ENCODE measurements at regions not wholly inside any gene's neighbourhood (a gene's known extent, or its start where the extent isn't known, plus 50 kb on each side); places are given as distances from the start of the nearest gene placed in this dataset.

DNA sequence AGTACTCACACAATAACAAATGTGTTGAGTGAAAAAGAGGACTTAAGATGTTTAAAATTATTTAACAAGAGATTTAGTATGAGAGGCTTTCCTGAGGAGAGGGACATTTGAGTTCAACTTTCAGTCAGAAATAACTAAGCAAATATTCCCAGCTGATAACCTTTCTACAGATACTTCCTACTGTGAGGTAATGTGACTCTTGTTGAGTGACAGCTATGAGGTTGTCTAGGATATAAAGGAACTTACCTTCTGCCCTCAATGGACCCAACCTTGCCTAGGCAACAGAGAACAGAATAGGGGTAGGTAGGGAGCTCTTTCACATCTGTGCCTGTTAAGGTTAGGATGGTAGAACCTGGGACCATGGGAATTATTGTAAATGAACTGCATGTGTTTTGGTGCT, 54.7 kb downstream of the GLUD2 start:
- H3K4me1 ChIP-seq, result no peaks in the 10 kb centered on the region
- intact Hi-C loops (cut with DNase I; ENCODE audit: low total_unique reads), result no loop called here
- TF ChIP-seq, protein P1, sequence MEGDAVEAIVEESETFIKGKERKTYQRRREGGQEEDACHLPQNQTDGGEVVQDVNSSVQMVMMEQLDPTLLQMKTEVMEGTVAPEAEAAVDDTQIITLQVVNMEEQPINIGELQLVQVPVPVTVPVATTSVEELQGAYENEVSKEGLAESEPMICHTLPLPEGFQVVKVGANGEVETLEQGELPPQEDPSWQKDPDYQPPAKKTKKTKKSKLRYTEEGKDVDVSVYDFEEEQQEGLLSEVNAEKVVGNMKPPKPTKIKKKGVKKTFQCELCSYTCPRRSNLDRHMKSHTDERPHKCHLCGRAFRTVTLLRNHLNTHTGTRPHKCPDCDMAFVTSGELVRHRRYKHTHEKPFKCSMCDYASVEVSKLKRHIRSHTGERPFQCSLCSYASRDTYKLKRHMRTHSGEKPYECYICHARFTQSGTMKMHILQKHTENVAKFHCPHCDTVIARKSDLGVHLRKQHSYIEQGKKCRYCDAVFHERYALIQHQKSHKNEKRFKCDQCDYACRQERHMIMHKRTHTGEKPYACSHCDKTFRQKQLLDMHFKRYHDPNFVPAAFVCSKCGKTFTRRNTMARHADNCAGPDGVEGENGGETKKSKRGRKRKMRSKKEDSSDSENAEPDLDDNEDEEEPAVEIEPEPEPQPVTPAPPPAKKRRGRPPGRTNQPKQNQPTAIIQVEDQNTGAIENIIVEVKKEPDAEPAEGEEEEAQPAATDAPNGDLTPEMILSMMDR (IDR thresholded peaks at IDR 0.05), result no peak
- no peak for TF ChIP-seq POLR2A (IDR thresholded peaks at IDR 0.05)
- H3K27me3 ChIP-seq, result no peaks in the 10 kb centered on the region
- DNase-seq, result no peak
- no peak overlapping the region for H3K4me3 ChIP-seq
- H3K36me3 ChIP-seq, result no peaks in the 10 kb centered on the region
- no peak overlapping the region for H3K27ac ChIP-seq
- H3K9me3 ChIP-seq, result no peaks in the 10 kb centered on the region

GRCh38 chrX:121103381-121103780, 56.0 kb downstream of the GLUD2 start:
- DNase-seq, result no peak
- H3K27me3 ChIP-seq, result no peaks in the 10 kb centered on the region
- H3K4me3 ChIP-seq, result no peak overlapping the region
- no peak for TF ChIP-seq POLR2A (IDR thresholded peaks at IDR 0.05)
- TF ChIP-seq, protein P1 (IDR thresholded peaks at IDR 0.05), result no peak
- intact Hi-C loops (cut with DNase I; ENCODE audit: low total_unique reads), result no loop called here
- H3K9me3 ChIP-seq, result no peaks in the 10 kb centered on the region
- H3K4me1 ChIP-seq, result no peaks in the 10 kb centered on the region
- H3K27ac ChIP-seq, result no peak overlapping the region
- H3K36me3 ChIP-seq, result no peaks in the 10 kb centered on the region

GRCh38 chrX:121106484-121107235, 59.2 kb downstream of the GLUD2 start:
- TF ChIP-seq, protein P1 (IDR thresholded peaks at IDR 0.05), result no peak
- TF ChIP-seq POLR2A (IDR thresholded peaks at IDR 0.05), result no peak
- DNase-seq, result no peak

GRCh38 chrX:121109986-121110385, 62.6 kb downstream of the GLUD2 start:
- intact Hi-C loops (cut with DNase I; ENCODE audit: low total_unique reads), result no loop called here
- H3K9me3 ChIP-seq, result no peaks in the 10 kb centered on the region
- H3K4me1 ChIP-seq, result no peaks in the 10 kb centered on the region

More at GRCh38 chrX:121106484-121107235, 59.2 kb downstream of the GLUD2 start:
- intact Hi-C loops (cut with DNase I; ENCODE audit: low total_unique reads), result no loop called here
- no peak overlapping the region for H3K27ac ChIP-seq
- no peaks in the 10 kb centered on the region for H3K9me3 ChIP-seq
- H3K4me1 ChIP-seq, result no peaks in the 10 kb centered on the region
- no peaks in the 10 kb centered on the region for H3K27me3 ChIP-seq
- no peak overlapping the region for H3K4me3 ChIP-seq
- no peaks in the 10 kb centered on the region for H3K36me3 ChIP-seq

DNA sequence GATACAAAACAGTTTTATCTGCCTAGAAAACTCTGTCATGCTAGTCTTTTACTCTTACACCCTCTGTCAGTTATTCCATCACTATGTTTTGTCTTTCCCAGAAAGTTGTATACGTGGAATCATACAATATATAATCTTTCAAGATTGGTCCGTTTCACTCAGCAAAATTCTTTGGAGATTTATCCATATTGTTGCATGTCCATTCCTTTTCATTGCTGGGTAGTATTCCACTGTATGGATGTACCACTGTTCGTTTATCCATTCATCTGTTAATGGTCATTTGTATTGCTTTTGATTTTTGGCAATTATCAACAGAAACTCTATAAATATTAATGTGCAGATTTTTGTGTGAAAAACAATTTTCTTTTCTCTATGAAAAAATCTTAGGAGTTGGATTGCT, 63.1 kb downstream of the GLUD2 start:
- Histone ChIP-seq H3K36me3 (no peaks in the 10 kb centered on the region), H3K9me3 (no peaks in the 10 kb centered on the region), H3K27ac (no peak overlapping the region), H3K4me1 (no peaks in the 10 kb centered on the region), H3K4me3 (no peak overlapping the region), H3K27me3 (no peaks in the 10 kb centered on the region)
- no peak for DNase-seq
- TF ChIP-seq POLR2A (IDR thresholded peaks at IDR 0.05), result no peak
- TF ChIP-seq, protein P1 (IDR thresholded peaks at IDR 0.05), result no peak
- intact Hi-C loops (cut with DNase I; ENCODE audit: low total_unique reads), result no loop called here

More at GRCh38 chrX:121109986-121110385, 62.6 kb downstream of the GLUD2 start:
- no peak overlapping the region for H3K4me3 ChIP-seq
- TF ChIP-seq, protein P1 (IDR thresholded peaks at IDR 0.05), result no peak
- no peak for TF ChIP-seq POLR2A (IDR thresholded peaks at IDR 0.05)
- H3K36me3 ChIP-seq, result no peaks in the 10 kb centered on the region
- no peak overlapping the region for H3K27ac ChIP-seq
- H3K27me3 ChIP-seq, result no peaks in the 10 kb centered on the region
- DNase-seq, result no peak
